SKM-1 treated with dmso at 0.1 percent for 144 hours (cell line): ENCODE measurements at regions not wholly inside any gene's neighbourhood (a gene's known extent, or its start where the extent isn't known, plus 50 kb on each side); places are given as distances from the start of the nearest gene placed in this dataset.
"Not testable (repeated sequence)": the region's sequence is repeated elsewhere in the genome, so short reads cannot be mapped to it uniquely, and the experiment has no call there.

ENCODE experiments used
- DNase-seq: peaks from one replicate; lab custom pipeline; 2025; ENCODE audit not compliant: unreplicated experiment; lab: John Stamatoyannopoulos, UW

DNA sequence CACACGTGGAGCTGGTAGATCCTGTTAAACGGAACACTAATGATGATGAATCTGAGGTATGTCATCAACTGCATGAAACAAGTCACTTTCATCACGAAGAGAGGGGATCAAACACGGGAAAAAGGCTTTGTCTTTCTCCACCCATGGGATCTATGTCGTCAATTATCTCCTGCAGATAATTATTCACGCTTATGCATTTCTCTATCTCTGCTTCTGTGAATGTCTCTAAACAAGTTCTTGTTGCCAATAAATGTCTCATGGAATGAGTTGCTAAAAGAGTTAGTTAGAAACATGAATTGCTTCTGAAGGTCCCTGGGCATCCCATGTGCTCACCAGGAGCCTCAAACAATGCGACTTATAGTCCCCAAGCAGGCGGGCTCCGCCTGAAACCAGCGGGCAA is 1228.2 kb upstream of the TMEM132C start:
- no peak for DNase-seq

DNA sequence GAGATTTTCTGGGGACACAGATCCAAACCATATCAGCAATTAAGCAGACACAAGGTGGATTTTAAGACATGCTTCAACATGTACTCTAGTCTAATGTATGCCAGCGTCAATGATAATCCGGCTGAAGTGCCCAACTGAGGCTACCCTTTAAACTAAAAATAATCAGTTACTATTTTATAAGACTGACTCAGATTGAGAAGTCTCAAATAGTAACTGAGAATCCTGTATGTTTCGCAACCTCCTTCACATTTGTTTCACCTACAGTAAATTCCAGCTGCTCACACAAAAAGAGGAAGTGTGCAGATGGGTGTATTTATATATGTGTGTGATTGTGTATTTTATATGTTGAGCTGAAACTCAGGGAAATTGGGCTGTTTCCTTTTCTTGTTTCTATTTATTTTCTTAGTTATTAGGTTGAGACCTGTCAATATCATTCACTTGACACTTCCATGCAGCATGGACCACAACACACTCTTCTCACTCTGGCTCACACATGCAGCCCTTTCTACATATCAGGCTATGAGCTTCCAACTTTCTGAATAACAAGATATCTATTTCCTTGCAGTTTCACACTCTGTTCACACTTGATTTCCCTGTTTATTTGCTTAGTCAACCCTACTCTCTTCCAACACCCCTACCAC is 1224.9 kb upstream of the TMEM132C start:
- peak; percentile 29 for DNase-seq

DNA sequence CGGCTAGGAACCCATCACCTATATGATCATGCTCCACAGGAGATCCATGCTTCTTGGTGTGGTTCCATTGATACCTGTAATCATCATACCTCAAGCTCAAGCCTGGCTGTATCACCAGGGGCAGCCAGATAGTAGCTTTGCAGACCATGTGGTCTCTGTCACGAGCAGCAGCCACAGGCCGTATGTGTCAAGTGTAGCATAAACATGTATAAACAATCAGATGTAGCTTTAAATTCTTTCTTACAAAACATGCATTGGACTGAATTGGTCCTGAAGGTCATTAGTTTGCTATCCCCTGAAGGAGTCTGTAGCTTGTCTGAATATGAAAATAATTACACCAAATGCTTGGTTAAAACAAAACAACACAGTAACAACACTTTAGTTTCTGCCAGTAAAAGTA is 1223.2 kb upstream of the TMEM132C start:
- no peak for DNase-seq

GRCh38 chr12:127044836-127045235 is 1222.1 kb upstream of the TMEM132C start:
- DNase-seq, result no peak

DNA sequence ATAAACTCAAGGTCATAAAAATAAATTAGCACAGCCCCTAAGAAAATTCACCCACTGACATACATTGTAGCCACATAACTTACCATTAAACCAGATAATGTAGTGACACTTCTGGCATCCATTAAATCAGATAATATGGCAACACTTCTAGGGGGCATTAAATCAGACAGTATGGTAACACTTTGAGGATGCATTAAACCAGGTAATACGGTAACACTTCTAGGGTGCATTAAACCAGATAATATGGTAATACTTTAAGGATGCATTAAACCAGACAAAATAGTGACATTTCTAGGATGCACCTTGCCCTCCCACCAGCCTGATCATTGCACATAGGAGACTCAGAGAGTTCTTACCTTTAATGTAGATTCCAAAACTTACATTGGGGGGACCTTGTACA is 1220.5 kb upstream of the TMEM132C start:
- no peak for DNase-seq

- no peak for DNase-seq
Observed at GRCh38 chr12:127048057-127048456, 1218.9 kb upstream of the TMEM132C start.

DNA sequence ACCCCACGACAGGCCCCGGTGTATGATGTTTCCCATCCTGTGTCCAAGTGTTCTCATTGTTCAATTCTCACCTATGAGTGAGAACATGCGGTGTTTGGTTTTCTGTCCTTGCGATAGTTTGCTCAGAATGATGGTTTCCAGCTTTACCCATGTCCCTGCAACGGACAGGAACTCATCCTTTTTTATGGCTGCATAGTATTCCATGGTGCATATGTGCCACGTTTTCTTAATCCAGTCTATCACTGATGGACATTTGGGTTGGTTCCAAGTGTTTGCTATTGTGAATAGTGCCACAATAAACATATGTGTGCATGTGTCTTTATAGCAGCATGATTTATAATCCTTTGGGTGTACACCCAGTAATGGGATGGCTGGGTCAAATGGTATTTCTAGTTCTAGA is 1218.4 kb upstream of the TMEM132C start:
- not testable (repeated sequence) for DNase-seq

DNA sequence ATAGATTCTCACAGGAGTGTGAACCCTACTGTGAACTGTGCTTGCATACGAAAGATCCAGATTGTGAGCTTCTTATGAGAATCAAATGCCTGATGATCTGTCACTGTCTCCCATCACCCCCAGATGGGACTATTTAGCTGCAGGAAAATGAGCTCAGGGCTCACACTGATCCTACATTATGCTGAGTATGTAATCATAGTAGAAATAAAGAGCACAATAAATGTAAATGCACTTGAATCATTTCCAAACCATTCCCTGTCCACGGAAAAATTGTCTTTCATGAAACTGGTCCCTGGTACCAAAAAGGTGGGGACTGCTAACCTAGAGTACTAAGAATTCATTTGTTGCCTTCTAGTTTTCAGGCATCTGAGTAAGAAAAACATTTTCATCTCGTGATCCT is 1215.8 kb upstream of the TMEM132C start:
- DNase-seq, result no peak

- DNase-seq, result no peak
Observed at GRCh38 chr12:127052511-127053232, 1214.3 kb upstream of the TMEM132C start.

- no peak for DNase-seq
Observed at GRCh38 chr12:127054531-127054930, 1212.4 kb upstream of the TMEM132C start.

GRCh38 chr12:127060310-127060847 is 1206.6 kb upstream of the TMEM132C start:
- DNase-seq, result no peak

GRCh38 chr12:127060933-127061332 is 1206.0 kb upstream of the TMEM132C start:
- DNase-seq, result no peak

GRCh38 chr12:127063339-127064072 is 1203.5 kb upstream of the TMEM132C start:
- DNase-seq, result no peak

- no peak for DNase-seq
Observed at GRCh38 chr12:127064207-127064606, 1202.8 kb upstream of the TMEM132C start.

DNA sequence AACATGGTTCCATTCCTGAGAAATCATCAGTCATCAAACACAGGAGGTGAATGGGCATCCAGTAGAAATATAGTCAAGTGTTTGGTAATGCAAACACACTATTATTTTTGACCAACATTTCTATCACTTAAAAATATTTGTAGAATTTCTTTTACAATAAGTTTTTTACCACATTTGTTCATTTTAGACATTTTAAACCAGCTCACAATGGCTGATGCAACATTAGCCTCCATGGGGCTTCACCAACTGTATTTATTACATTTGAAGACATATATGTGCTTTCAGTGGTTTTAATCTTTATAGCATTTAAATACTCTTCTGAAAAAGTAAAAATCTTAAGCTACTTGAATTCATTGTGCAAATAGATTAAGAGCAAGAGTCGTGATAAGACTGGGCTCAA is 1201.4 kb upstream of the TMEM132C start:
- no peak for DNase-seq

DNA sequence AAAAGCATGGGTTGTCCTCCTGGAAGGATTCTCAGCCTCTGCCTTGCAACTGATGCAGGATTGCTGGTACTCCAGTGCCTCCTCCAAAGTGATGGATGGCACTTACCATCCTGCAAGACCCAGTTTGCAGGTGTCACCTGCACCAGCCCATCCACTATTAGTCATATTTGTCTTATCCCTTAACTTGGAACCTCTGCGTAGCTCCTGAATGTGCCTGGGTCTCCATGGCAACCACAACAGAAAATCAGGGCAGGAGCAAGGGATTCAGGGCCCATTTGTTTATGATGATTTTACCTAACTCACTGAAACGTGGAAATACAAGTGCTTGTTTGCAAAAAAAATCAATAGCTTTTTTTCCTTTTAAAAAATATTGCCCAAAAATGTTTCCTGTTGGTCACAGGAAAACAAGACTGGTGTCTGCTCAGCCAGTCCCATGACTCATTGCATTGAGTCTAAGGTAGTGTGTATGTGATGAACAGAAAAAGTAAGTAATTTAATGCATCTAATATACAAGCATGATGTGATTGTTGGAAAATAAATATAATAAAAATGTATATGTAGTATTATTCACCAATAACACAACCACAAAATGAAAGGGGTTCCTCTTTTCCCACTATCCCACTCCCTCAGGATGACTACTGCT is 1196.3 kb upstream of the TMEM132C start:
- no peak for DNase-seq

DNA sequence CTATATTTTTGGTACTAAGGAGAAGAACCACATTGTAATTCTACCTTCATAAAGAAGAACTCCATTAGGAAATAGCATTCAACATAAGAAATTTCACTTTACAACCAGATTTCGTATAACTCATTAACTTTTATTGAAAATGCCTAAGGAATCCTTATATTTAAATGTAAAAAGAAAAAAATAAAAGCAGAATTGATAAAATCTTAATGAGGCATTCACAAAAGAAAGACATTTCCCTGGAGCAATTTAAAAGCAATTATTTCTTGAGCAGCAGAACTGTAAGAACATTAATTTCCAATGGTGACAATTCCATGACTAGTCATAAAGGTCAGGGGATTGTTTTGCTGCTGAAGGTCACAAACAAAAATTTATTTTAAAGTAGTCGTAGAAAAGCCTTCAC is 1192.8 kb upstream of the TMEM132C start:
- DNase-seq, result no peak

GRCh38 chr12:127075981-127076380 is 1191.0 kb upstream of the TMEM132C start:
- DNase-seq, result no peak

- DNase-seq, result no peak
Observed at GRCh38 chr12:127077262-127078045, 1189.5 kb upstream of the TMEM132C start.

DNA sequence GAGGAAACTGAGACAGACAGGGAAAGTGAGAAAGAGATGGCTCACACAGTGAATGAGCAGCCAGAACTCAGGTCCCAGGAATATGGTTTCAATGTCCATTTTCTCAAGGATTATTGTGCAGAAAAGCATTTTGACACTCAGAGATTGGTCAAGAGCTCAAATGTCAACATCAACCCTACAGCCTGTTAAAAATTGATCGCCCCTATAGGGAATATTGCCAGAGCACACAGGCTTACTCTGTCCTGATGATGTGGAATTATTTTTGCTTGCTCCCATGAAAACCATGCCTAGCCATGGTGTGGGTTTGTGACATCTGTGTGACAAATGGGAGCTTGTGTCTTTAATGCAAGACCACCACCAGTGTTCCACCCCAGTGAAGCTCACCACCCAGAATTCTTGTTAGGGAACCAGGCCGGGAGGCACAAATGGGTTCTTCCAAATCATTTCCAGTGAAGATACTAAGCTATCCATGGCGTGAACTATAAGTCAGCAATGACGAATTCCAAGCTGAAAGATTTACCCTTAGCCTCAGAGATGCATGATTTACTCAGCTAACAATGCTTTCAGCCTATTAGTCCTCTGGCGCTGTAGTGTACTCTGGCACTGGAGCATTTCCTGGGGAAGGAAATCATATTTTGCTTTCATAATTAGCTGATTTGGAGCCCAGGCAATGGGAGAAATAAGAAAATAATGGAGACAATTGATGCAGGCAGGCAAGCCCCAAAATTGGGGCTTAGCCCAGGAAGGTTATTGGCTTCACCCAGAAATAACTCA is 1188.2 kb upstream of the TMEM132C start:
- DNase-seq, result no peak
